ENCODE measurements at regions not wholly inside any gene's neighbourhood (a gene's known extent, or its start where the extent isn't known, plus 50 kb on each side); places are given as distances from the start of the nearest gene placed in this dataset.

DNA sequence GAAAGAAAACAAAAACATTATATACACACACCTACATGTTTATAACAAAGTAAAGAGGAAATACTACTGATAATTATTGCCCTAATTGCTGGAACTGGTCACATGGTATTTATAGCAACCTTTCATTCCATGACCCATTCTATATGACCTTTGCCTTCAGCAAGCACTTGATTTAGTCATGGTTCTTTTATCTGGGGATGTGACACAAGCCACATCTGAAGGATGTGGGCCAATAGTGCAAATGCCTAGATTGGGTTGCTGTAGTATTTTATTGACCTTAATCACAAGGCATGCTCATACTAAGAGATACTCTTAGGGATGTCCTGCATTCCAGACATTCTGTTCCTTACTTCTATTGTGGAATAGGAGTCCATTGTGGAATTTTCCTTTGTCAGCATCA lies 723.5 kb upstream of the POM121L12 start:
- TF ChIP-seq CTCF (IDR thresholded peaks at IDR 0.05) (no peak), ZFX (IDR thresholded peaks at IDR 0.05; ENCODE audit: borderline replicate concordance) (no peak)

Measured in 22Rv1 (cell line).